ENCODE measurements at regions not wholly inside any gene's neighbourhood (a gene's known extent, or its start where the extent isn't known, plus 50 kb on each side); places are given as distances from the start of the nearest gene placed in this dataset.

DNA sequence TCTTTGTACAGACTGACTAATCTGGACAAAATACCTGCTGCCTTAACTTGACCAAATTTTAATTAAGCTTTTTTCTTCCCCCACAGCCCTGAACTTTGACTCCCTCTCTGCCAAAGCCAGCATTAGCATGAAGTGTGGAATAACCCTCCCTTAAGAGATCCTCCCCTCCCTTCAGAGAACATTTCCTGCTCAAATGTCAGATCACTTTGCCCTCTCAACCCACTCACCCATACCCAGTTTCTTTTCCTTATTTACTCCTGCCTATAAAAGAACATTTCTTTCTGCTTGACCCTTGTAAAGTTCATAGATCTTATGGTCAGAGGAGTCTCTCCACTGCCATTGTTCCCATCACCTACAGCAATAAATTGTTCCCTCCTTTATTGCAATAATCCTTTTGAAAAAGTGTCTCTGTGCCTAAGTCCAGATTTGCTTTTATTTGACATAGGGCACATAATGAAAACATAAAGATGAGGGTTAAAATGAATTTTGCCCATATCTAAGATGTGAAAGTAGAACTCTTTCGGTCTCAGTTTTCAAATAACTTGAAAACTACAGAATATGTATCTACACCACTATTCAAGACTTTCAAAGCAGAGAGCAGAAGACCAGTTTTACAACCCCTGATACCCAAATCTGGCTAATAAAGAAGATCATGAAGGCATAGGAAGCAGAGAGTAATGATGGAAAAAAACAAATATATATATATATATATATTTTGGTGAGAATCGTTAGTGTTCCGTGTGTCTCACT is 289.7 kb upstream of the ANXA10 start (continued):
- TF ChIP-seq, protein P1, sequence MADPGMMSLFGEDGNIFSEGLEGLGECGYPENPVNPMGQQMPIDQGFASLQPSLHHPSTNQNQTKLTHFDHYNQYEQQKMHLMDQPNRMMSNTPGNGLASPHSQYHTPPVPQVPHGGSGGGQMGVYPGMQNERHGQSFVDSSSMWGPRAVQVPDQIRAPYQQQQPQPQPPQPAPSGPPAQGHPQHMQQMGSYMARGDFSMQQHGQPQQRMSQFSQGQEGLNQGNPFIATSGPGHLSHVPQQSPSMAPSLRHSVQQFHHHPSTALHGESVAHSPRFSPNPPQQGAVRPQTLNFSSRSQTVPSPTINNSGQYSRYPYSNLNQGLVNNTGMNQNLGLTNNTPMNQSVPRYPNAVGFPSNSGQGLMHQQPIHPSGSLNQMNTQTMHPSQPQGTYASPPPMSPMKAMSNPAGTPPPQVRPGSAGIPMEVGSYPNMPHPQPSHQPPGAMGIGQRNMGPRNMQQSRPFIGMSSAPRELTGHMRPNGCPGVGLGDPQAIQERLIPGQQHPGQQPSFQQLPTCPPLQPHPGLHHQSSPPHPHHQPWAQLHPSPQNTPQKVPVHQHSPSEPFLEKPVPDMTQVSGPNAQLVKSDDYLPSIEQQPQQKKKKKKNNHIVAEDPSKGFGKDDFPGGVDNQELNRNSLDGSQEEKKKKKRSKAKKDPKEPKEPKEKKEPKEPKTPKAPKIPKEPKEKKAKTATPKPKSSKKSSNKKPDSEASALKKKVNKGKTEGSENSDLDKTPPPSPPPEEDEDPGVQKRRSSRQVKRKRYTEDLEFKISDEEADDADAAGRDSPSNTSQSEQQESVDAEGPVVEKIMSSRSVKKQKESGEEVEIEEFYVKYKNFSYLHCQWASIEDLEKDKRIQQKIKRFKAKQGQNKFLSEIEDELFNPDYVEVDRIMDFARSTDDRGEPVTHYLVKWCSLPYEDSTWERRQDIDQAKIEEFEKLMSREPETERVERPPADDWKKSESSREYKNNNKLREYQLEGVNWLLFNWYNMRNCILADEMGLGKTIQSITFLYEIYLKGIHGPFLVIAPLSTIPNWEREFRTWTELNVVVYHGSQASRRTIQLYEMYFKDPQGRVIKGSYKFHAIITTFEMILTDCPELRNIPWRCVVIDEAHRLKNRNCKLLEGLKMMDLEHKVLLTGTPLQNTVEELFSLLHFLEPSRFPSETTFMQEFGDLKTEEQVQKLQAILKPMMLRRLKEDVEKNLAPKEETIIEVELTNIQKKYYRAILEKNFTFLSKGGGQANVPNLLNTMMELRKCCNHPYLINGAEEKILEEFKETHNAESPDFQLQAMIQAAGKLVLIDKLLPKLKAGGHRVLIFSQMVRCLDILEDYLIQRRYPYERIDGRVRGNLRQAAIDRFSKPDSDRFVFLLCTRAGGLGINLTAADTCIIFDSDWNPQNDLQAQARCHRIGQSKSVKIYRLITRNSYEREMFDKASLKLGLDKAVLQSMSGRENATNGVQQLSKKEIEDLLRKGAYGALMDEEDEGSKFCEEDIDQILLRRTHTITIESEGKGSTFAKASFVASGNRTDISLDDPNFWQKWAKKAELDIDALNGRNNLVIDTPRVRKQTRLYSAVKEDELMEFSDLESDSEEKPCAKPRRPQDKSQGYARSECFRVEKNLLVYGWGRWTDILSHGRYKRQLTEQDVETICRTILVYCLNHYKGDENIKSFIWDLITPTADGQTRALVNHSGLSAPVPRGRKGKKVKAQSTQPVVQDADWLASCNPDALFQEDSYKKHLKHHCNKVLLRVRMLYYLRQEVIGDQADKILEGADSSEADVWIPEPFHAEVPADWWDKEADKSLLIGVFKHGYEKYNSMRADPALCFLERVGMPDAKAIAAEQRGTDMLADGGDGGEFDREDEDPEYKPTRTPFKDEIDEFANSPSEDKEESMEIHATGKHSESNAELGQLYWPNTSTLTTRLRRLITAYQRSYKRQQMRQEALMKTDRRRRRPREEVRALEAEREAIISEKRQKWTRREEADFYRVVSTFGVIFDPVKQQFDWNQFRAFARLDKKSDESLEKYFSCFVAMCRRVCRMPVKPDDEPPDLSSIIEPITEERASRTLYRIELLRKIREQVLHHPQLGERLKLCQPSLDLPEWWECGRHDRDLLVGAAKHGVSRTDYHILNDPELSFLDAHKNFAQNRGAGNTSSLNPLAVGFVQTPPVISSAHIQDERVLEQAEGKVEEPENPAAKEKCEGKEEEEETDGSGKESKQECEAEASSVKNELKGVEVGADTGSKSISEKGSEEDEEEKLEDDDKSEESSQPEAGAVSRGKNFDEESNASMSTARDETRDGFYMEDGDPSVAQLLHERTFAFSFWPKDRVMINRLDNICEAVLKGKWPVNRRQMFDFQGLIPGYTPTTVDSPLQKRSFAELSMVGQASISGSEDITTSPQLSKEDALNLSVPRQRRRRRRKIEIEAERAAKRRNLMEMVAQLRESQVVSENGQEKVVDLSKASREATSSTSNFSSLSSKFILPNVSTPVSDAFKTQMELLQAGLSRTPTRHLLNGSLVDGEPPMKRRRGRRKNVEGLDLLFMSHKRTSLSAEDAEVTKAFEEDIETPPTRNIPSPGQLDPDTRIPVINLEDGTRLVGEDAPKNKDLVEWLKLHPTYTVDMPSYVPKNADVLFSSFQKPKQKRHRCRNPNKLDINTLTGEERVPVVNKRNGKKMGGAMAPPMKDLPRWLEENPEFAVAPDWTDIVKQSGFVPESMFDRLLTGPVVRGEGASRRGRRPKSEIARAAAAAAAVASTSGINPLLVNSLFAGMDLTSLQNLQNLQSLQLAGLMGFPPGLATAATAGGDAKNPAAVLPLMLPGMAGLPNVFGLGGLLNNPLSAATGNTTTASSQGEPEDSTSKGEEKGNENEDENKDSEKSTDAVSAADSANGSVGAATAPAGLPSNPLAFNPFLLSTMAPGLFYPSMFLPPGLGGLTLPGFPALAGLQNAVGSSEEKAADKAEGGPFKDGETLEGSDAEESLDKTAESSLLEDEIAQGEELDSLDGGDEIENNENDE (IDR thresholded peaks at IDR 0.05; ENCODE audit: insufficient replicate concordance, low read length): no peak
- no peak for TF ChIP-seq NANOG (IDR thresholded peaks at IDR 0.05; ENCODE audit: insufficient read depth, low read depth, low read length, poor library complexity, severe bottlenecking)
- no peak for TF ChIP-seq KDM4A (IDR thresholded peaks at IDR 0.05; ENCODE audit: low read depth, low read length, severe bottlenecking)
- TF ChIP-seq TCF12 (IDR thresholded peaks at IDR 0.05; ENCODE audit: low read depth, low read length): no peak
- TF ChIP-seq EGR1 (IDR thresholded peaks at IDR 0.05; ENCODE audit: borderline replicate concordance, low read depth, low read length): no peak
- TF ChIP-seq, protein P2, sequence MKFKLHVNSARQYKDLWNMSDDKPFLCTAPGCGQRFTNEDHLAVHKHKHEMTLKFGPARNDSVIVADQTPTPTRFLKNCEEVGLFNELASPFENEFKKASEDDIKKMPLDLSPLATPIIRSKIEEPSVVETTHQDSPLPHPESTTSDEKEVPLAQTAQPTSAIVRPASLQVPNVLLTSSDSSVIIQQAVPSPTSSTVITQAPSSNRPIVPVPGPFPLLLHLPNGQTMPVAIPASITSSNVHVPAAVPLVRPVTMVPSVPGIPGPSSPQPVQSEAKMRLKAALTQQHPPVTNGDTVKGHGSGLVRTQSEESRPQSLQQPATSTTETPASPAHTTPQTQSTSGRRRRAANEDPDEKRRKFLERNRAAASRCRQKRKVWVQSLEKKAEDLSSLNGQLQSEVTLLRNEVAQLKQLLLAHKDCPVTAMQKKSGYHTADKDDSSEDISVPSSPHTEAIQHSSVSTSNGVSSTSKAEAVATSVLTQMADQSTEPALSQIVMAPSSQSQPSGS (IDR thresholded peaks at IDR 0.05; ENCODE audit: low read length): no peak
